HCT116 (cell line): ENCODE measurements at regions not wholly inside any gene's neighbourhood (a gene's known extent, or its start where the extent isn't known, plus 50 kb on each side); places are given as distances from the start of the nearest gene placed in this dataset.

ENCODE experiments used
- ATAC-seq: fragments of 200-7000 bp; cut with Tn5 transposase; 2 replicates; pipeline ENCODE4 v1.9.1; 2020; ENCODE audit warnings: mild to moderate bottlenecking, moderate library complexity
- BruUV-seq: library from RNA; stranded (reverse); fragments of 400-500 nt; replicated peaks from 2 replicates; lab custom pipeline; 2021; lab: Mats Ljungman, UMichigan
- CTCF ChIA-PET: fragments of 300-600 bp; sonication (Branson Sonifier 250); formaldehyde crosslinking; loops from one replicate; lab custom pipeline; 2021; ENCODE audit warnings: antibody characterized with exemption; lab: Charles Lee
- POLR2A ChIA-PET: fragments of 300-600, 350-600 bp; sonication (Branson Sonifier 250); formaldehyde crosslinking; loops from one replicate; lab custom pipeline; 2021; ENCODE audit warnings: antibody characterized with exemption; lab: Charles Lee
- RAD21 ChIA-PET, 2 experiments: fragments of 300-600 bp; sonication (Branson Sonifier 250); formaldehyde crosslinking; loops; one replicate each; lab custom pipeline; 2023; ENCODE audit warnings: low total read pairs in 2 of 2; ENCODE audit not compliant: uncharacterized antibody in 2 of 2, unreplicated experiment in 2 of 2, low non-redundant PET in 1 of 2; lab: Charles Lee
- DNase-seq: peaks from one replicate; pipeline ENCODE4 v3.0.0-alpha.2; 2010; ENCODE audit warnings: low read depth, low spot score
- H2AFZ ChIP-seq: fragments of 200-600 bp; shearing (Covaris generic), sonication (generic); 2 replicates; pipeline ENCODE4 v1.6.1; 2017; ENCODE audit warnings: low read depth, mixed run types, mixed read lengths, antibody characterized with exemption, low read length; ENCODE audit not compliant: poor library complexity, severe bottlenecking
- H3K27ac ChIP-seq: 2 replicates; pipeline ENCODE4 v1.5.1; 2012; ENCODE audit warnings: low read depth, low read length
- H3K27me3 ChIP-seq: fragments of 200-600 bp; sonication (generic); 2 replicates; pipeline ENCODE4 v1.6.1; 2016; ENCODE audit warnings: mixed run types, low read length, mixed read lengths; ENCODE audit not compliant: insufficient read depth
- H3K36me3 ChIP-seq, 2 experiments: fragments of 200-500 bp in 1 of 2; fragments of 200-600 bp in 1 of 2; sonication (Bioruptor generic) in 1 of 2; sonication (generic) in 1 of 2; 2 replicates each; pipeline versions ENCODE4 v1.5.1 to v1.6.1; 2014 to 2016; ENCODE audit warnings: low read length in 2 of 2, inconsistent platforms in 1 of 2, mixed read lengths in 1 of 2, mixed run types in 1 of 2; ENCODE audit not compliant: insufficient read depth in 2 of 2, control insufficient read depth in 1 of 2
- H3K4me1 ChIP-seq, 2 experiments: fragments of 200-600 bp in 1 of 2; sonication (generic) in 1 of 2; 2 replicates each; pipeline versions ENCODE4 v1.5.1 to v1.6.1; 2012 to 2017; ENCODE audit warnings: low read length in 2 of 2, inconsistent platforms in 1 of 2, mild to moderate bottlenecking in 1 of 2, mixed read lengths in 1 of 2, mixed run types in 1 of 2, moderate library complexity in 1 of 2; ENCODE audit not compliant: insufficient read depth in 2 of 2, control insufficient read depth in 1 of 2
- H3K4me2 ChIP-seq: fragments of 200-600 bp; sonication (generic); 2 replicates; pipeline ENCODE4 v1.6.1; 2017; ENCODE audit warnings: mixed run types, low read length, mixed read lengths
- H3K4me3 ChIP-seq, 2 experiments: fragments of 200-600 bp in 1 of 2; sonication (generic) in 1 of 2; replicated peaks in 1 of 2; 2 replicates each; pipeline ENCODE4 v1.5.1; 2011 to 2016; ENCODE audit warnings: low read length in 2 of 2, control low read depth in 1 of 2, low read depth in 1 of 2, mild to moderate bottlenecking in 1 of 2, mixed read lengths in 1 of 2, mixed run types in 1 of 2
- H3K79me2 ChIP-seq: fragments of 200-600 bp; sonication (generic); 2 replicates; pipeline ENCODE4 v1.6.1; 2017; ENCODE audit warnings: mild to moderate bottlenecking, mixed run types, low read length, moderate library complexity, mixed read lengths; ENCODE audit not compliant: insufficient read depth
- H3K9ac ChIP-seq: fragments of 200-600 bp; sonication (generic); 2 replicates; pipeline ENCODE4 v1.6.1; 2016; ENCODE audit warnings: low read length, mixed read lengths
- H3K9me2 ChIP-seq: fragments of 200-600 bp; sonication (generic), shearing (Covaris generic); 2 replicates; pipeline ENCODE4 v1.6.1; 2017; ENCODE audit warnings: mixed run types, mild to moderate bottlenecking, moderate library complexity; ENCODE audit not compliant: insufficient read depth
- H3K9me3 ChIP-seq, 2 experiments: fragments of 200-500 bp in 1 of 2; fragments of 200-600 bp in 1 of 2; sonication (Bioruptor generic) in 1 of 2; sonication (generic) in 1 of 2; 2 replicates each; pipeline ENCODE4 v1.6.1; 2014 to 2017; ENCODE audit warnings: low read length in 2 of 2, mixed read lengths in 2 of 2, inconsistent platforms in 1 of 2, low read depth in 1 of 2, mild to moderate bottlenecking in 1 of 2, mixed run types in 1 of 2, moderate library complexity in 1 of 2; ENCODE audit not compliant: control insufficient read depth in 1 of 2, insufficient read depth in 1 of 2
- H4K20me1 ChIP-seq: fragments of 200-600 bp; sonication (generic), shearing (Covaris generic); 2 replicates; pipeline ENCODE4 v1.6.1; 2017; ENCODE audit warnings: mixed run types, mild to moderate bottlenecking, moderate library complexity; ENCODE audit not compliant: insufficient read depth
- ATF3 ChIP-seq: IDR thresholded peaks from 2 replicates; pipeline ENCODE4 v1.6.1; 2012
- CBX3 ChIP-seq: IDR thresholded peaks from 2 replicates; pipeline ENCODE4 v1.6.1; 2012; ENCODE audit warnings: low read depth
- REST ChIP-seq: IDR thresholded peaks from 2 replicates; pipeline ENCODE4 v1.6.1; 2012; ENCODE audit warnings: low read depth
- SP1 ChIP-seq: IDR thresholded peaks from 2 replicates; pipeline ENCODE4 v1.6.1; 2012; ENCODE audit warnings: low read depth
- ZNF274 ChIP-seq: fragments of 200-500 bp; sonication (Bioruptor generic); IDR thresholded peaks from 2 replicates; pipeline ENCODE4 v1.6.1; 2014; ENCODE audit warnings: mild to moderate bottlenecking, low read depth, low read length, inconsistent platforms
- intact Hi-C: fragments of 100-400 bp; cut with micrococcal nuclease; formaldehyde crosslinking; loops from 2 replicates; pipeline ENCODE4 v1.10.0; 2022
- TF ChIP-seq, protein P1 (sequence below), 3 experiments: fragments of 200-600 bp in 1 of 3; sonication (generic) in 1 of 3; IDR thresholded peaks in 2 of 3; conservative IDR thresholded peaks in 1 of 3; 2 replicates each; pipeline ENCODE4 v1.5.1; 2012 to 2017; ENCODE audit warnings: low read depth in 2 of 3, low read length in 2 of 3, antibody characterized with exemption in 1 of 3, borderline replicate concordance in 1 of 3, control low read depth in 1 of 3, mild to moderate bottlenecking in 1 of 3, mixed read lengths in 1 of 3, mixed run types in 1 of 3, moderate library complexity in 1 of 3; ENCODE audit not compliant: insufficient read depth in 1 of 3

- no peak for TF ChIP-seq ATF3
- TF ChIP-seq, protein P1, sequence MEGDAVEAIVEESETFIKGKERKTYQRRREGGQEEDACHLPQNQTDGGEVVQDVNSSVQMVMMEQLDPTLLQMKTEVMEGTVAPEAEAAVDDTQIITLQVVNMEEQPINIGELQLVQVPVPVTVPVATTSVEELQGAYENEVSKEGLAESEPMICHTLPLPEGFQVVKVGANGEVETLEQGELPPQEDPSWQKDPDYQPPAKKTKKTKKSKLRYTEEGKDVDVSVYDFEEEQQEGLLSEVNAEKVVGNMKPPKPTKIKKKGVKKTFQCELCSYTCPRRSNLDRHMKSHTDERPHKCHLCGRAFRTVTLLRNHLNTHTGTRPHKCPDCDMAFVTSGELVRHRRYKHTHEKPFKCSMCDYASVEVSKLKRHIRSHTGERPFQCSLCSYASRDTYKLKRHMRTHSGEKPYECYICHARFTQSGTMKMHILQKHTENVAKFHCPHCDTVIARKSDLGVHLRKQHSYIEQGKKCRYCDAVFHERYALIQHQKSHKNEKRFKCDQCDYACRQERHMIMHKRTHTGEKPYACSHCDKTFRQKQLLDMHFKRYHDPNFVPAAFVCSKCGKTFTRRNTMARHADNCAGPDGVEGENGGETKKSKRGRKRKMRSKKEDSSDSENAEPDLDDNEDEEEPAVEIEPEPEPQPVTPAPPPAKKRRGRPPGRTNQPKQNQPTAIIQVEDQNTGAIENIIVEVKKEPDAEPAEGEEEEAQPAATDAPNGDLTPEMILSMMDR (IDR thresholded peaks at IDR 0.05 in 2 of 3, conservative IDR thresholded peaks at IDR 0.05 in 1 of 3; ENCODE audit: borderline replicate concordance in 1 of 3, insufficient read depth in 1 of 3, low read depth in 2 of 3, low read length in 2 of 3) = no peak
Observed at GRCh38 chr21:35350965-35351364, 301.9 kb upstream of the RUNX1 start (continued).

- Histone ChIP-seq H3K9me3 (no peaks in the 10 kb centered on the region), H3K27me3 (no peaks in the 10 kb centered on the region), H3K4me1 (no peaks in the 10 kb centered on the region), H3K4me2 (no peak overlapping the region)
- intact Hi-C loops = no loop called here
- DNase-seq = no peak
- no peak for TF ChIP-seq SP1
- TF ChIP-seq REST = no peak
- TF ChIP-seq ZNF274 = no peak
- TF ChIP-seq CBX3 = no peak
- TF ChIP-seq, all 23 proteins: peak for 0
- no TSS peak for BruUV-seq
- H3K4me3 ChIP-seq = no peak overlapping the region
- no peak overlapping the region for H3K27ac ChIP-seq
- H4K20me1 ChIP-seq = no peaks in the 10 kb centered on the region
- CTCF ChIA-PET = no interaction called here
- no peaks in the 10 kb centered on the region for H3K9me2 ChIP-seq
- RAD21 ChIA-PET = no interaction called here
- H3K79me2 ChIP-seq = no peaks in the 10 kb centered on the region
- H2AFZ ChIP-seq = no peak overlapping the region
- no peaks in the 10 kb centered on the region for H3K36me3 ChIP-seq
- no peak for ATAC-seq
- H3K9ac ChIP-seq = no peak overlapping the region
- POLR2A ChIA-PET = no interaction called here
Observed at GRCh38 chr21:35349376-35350080, 300.4 kb upstream of the RUNX1 start.
